SK-N-SH (cell line): ENCODE measurements at regions not wholly inside any gene's neighbourhood (a gene's known extent, or its start where the extent isn't known, plus 50 kb on each side); places are given as distances from the start of the nearest gene placed in this dataset.

ENCODE experiments used
- POLR2AphosphoS5 ChIP-seq: IDR thresholded peaks from 2 replicates; pipeline ENCODE4 v1.6.1; 2012; ENCODE audit warnings: low read depth, low read length
- SMC3 ChIP-seq: IDR thresholded peaks from 2 replicates; pipeline ENCODE4 v1.6.1; 2012; ENCODE audit warnings: low read depth, low read length, improper control_type of control experiment
- TEAD4 ChIP-seq: IDR thresholded peaks from 2 replicates; pipeline ENCODE4 v1.4.0; 2012; ENCODE audit warnings: mild to moderate bottlenecking, borderline replicate concordance; ENCODE audit not compliant: insufficient read depth
- TF ChIP-seq, protein P1 (sequence below): fragments of 200-600 bp; sonication (generic); IDR thresholded peaks from 2 replicates; pipeline ENCODE4 v1.6.1; 2017; ENCODE audit warnings: antibody characterized with exemption, mild to moderate bottlenecking, moderate library complexity

DNA sequence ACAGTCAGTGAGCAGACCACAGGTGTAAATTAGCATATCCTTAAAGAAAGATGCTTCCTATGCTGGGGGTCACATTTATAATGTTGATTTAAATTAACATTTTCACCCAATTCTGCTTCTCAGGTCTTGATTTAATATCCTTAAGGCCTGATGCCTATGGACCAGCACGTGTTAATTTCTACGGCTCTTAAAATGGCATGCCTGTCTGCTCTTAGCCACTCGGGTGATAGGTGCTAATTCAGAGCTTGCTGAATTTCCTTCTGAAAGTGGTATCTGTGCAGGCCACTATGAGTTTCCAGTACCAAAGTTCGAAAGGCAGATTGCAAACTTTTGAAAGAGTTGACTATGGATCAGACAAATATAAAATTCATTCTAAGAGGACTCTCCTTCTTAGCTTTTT is 487.4 kb upstream of the ADGRL2 start:
- TF ChIP-seq, protein P1, sequence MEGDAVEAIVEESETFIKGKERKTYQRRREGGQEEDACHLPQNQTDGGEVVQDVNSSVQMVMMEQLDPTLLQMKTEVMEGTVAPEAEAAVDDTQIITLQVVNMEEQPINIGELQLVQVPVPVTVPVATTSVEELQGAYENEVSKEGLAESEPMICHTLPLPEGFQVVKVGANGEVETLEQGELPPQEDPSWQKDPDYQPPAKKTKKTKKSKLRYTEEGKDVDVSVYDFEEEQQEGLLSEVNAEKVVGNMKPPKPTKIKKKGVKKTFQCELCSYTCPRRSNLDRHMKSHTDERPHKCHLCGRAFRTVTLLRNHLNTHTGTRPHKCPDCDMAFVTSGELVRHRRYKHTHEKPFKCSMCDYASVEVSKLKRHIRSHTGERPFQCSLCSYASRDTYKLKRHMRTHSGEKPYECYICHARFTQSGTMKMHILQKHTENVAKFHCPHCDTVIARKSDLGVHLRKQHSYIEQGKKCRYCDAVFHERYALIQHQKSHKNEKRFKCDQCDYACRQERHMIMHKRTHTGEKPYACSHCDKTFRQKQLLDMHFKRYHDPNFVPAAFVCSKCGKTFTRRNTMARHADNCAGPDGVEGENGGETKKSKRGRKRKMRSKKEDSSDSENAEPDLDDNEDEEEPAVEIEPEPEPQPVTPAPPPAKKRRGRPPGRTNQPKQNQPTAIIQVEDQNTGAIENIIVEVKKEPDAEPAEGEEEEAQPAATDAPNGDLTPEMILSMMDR, result no peak
- TF ChIP-seq SMC3 (no peak), POLR2AphosphoS5 (no peak), TEAD4 (no peak)
